Transverse colon (tissue), 3 donors: ENCODE measurements at regions not wholly inside any gene's neighbourhood (a gene's known extent, or its start where the extent isn't known, plus 50 kb on each side); places are given as distances from the start of the nearest gene placed in this dataset.

Experiments
- CTCF ChIP-seq, 5 experiments: fragments of 200-600 bp in 3 of 5; fragments of 450-650 bp in 2 of 5; sonication (generic) in 3 of 5; IDR thresholded peaks; 1 replicate in 2 of 5; 2 replicates in 3 of 5; pipeline ENCODE4 v1.5.1; 2016 to 2017; ENCODE audit warnings: antibody characterized with exemption in 5 of 5, inconsistent platforms in 3 of 5, mild to moderate bottlenecking in 2 of 5, moderate library complexity in 1 of 5
- POLR2A ChIP-seq: fragments of 450-650 bp; IDR thresholded peaks from one replicate; pipeline ENCODE4 v1.6.1; 2016; ENCODE audit warnings: antibody characterized with exemption, mild to moderate bottlenecking, moderate library complexity

GRCh38 chr10:29372920-29373319 lies 84.0 kb downstream of the LYZL1 start:
- no peak for TF ChIP-seq CTCF (IDR thresholded peaks at IDR 0.05)
- no peak for TF ChIP-seq POLR2A
